ENCODE measurements at regions not wholly inside any gene's neighbourhood (a gene's known extent, or its start where the extent isn't known, plus 50 kb on each side); places are given as distances from the start of the nearest gene placed in this dataset.
"Not testable (repeated sequence)": the region's sequence is repeated elsewhere in the genome, so short reads cannot be mapped to it uniquely, and the experiment has no call there.

DNA sequence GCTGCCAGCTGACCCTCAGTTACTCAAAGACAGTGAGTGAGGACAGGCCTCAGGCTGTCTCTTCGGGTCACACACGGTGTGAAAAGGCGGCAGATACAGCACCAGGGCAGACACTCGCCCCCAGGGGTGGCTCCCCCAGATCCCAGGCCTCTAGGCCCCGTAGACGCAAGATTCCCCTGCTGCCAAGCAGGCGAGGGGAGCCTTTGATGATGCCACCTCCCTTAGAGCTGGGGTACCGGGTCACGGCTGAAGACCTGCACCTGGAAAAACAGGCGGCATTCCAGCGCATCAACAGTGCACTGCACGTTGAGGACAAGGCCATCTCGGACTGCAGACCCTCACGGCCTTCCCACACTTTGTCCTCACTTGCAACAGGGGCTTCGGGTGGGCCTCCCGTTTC lies 147.5 kb upstream of the C1QTNF3 start:
- H3K27ac Mint-ChIP-seq; H3K4me1 Mint-ChIP-seq (ENCODE audit: low read depth); DNase-seq (ENCODE audit: low spot score, unreplicated experiment); H3K9me3 Mint-ChIP-seq (ENCODE audit: low read depth); H3K4me3 Mint-ChIP-seq (ENCODE audit: low read depth); H3K27me3 Mint-ChIP-seq: not testable (repeated sequence)
- H3K36me3 Mint-ChIP-seq (ENCODE audit: insufficient read depth) = peaks cover 30% of the 10 kb centered on the region

DNA sequence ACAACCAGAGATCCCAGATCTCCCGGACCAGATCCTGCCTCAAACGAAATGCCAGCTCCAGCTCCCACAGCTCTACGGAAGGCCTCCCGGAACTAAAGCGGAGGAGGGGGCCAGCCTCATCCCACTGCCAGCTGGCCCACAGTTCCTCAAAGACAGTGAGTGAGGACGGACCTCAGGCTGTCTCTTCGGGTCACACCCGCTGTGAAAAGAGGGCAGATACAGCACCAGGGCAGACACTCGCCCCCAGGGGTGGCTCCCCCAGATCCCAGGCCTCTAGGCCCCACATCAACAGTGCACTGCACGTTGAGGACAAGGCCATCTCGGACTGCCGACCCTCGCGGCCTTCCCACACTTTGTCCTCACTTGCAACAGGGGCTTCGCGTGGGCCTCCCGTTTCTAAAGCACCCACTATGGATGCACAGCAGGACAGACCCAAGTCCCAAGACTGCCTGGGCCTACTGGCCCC lies 148.3 kb upstream of the C1QTNF3 start:
- H3K9me3 Mint-ChIP-seq (ENCODE audit: low read depth); H3K4me1 Mint-ChIP-seq (ENCODE audit: low read depth); H3K4me3 Mint-ChIP-seq (ENCODE audit: low read depth); H3K27me3 Mint-ChIP-seq: not testable (repeated sequence)
- H3K27ac Mint-ChIP-seq = peak overlapping the region; percentile 77
- DNase-seq (ENCODE audit: low spot score, unreplicated experiment) = peak; percentile 39
- H3K36me3 Mint-ChIP-seq (ENCODE audit: insufficient read depth) = peaks cover 29% of the 10 kb centered on the region

DNA sequence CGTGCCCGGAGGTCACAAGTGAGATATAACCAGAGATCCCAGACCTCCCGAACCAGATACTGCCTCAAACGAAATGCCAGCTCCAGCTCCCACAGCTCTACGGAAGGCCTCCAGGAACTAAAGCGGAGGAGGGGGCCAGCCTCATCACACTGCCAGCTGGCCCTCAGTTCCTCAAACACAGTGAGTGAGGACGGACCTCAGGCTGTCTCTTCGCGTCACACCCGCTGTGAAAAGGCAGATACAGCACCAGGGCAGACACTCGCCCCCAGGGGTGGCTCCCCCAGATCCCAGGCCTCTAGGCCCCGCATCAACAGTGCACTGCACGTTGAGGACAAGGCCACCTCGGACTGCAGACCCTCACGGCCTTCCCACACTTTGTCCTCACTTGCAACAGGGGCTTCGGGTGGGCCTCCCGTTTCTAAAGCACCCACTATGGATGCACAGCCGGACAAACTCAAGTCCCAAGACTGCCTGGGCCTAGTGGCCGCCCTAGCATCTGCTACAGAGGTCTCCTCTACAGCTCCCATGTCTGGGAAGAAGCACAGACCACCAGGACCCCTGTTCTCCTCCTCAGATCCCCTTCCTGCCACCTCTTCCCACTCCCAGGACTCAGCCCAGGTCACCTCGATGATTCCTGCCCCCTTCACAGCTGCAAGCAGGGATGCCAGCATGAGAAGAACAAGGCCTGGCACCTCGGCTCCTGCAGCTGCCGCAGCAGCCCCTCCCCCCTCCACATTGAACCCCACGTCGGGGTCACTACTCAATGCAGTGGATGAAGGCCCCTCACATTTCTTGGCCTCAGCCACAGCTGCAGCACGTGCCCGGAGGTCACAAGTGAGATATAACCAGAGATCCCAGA lies 149.3 kb upstream of the C1QTNF3 start:
- H3K27ac Mint-ChIP-seq = peak overlapping the region; percentile 77
- H3K36me3 Mint-ChIP-seq (ENCODE audit: insufficient read depth) = peaks cover 29% of the 10 kb centered on the region
- not testable (repeated sequence) for H3K4me3 Mint-ChIP-seq (ENCODE audit: low read depth); H3K27me3 Mint-ChIP-seq; H3K4me1 Mint-ChIP-seq (ENCODE audit: low read depth); H3K9me3 Mint-ChIP-seq (ENCODE audit: low read depth)
- peak; percentile 38 for DNase-seq (ENCODE audit: low spot score, unreplicated experiment)

DNA sequence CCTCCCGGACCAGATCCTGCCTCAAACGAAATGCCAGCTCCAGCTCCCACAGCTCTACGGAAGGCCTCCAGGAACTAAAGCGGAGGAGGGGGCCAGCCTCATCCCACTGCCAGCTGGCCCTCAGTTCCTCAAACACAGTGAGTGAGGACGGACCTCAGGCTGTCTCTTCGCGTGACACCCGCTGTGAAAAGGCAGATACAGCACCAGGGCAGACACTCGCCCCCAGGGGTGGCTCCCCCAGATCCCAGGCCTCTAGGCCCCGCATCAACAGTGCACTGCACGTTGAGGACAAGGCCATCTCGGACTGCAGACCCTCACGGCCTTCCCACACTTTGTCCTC lies 149.9 kb upstream of the C1QTNF3 start:
- DNase-seq (ENCODE audit: low spot score, unreplicated experiment); H3K4me3 Mint-ChIP-seq (ENCODE audit: low read depth); H3K27me3 Mint-ChIP-seq; H3K4me1 Mint-ChIP-seq (ENCODE audit: low read depth); H3K9me3 Mint-ChIP-seq (ENCODE audit: low read depth): not testable (repeated sequence)
- peaks cover 28% of the 10 kb centered on the region for H3K36me3 Mint-ChIP-seq (ENCODE audit: insufficient read depth)
- peak overlapping the region; percentile 77 for H3K27ac Mint-ChIP-seq

DNA sequence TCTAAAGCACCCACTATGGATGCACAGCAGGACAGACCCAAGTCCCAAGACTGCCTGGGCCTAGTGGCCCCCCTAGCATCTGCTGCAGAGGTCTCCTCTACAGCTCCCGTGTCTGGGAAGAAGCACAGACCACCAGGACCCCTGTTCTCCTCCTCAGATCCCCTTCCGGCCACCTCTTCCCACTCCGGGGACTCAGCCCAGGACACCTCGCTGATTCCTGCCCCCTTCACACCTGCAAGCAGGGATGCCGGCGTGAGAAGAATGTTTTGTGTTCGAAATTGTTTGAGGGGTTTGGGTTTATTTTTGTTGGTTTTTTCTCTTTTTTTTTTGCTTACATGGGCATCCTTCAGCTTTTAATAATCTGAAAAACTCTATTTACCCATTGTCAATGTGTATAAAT lies 150.3 kb upstream of the C1QTNF3 start:
- H3K4me1 Mint-ChIP-seq (ENCODE audit: low read depth); H3K27me3 Mint-ChIP-seq; H3K27ac Mint-ChIP-seq; DNase-seq (ENCODE audit: low spot score, unreplicated experiment); H3K9me3 Mint-ChIP-seq (ENCODE audit: low read depth); H3K4me3 Mint-ChIP-seq (ENCODE audit: low read depth): not testable (repeated sequence)
- peaks cover 25% of the 10 kb centered on the region for H3K36me3 Mint-ChIP-seq (ENCODE audit: insufficient read depth)

DNA sequence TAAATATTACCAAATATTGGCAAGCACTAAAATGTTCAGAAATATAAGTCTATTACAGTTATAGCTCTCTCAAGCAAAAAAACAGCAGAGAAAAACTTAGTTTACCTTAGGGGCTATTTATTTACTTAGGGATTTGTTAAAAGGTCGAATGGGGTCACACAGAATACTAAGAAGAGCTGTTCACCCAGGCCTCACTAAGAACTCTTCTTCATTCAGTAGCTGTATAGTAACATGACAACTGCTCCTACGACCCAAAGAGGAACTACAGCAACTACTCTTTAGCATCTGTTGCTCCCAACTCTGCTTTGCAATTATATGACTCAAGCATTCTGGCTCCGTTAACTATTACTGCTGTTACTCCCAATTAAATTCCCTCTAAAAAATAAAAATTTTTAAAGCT lies 150.8 kb upstream of the C1QTNF3 start:
- H3K4me3 Mint-ChIP-seq (ENCODE audit: low read depth); H3K27ac Mint-ChIP-seq; H3K9me3 Mint-ChIP-seq (ENCODE audit: low read depth); H3K4me1 Mint-ChIP-seq (ENCODE audit: low read depth); DNase-seq (ENCODE audit: low spot score, unreplicated experiment); H3K27me3 Mint-ChIP-seq: not testable (repeated sequence)
- H3K36me3 Mint-ChIP-seq (ENCODE audit: insufficient read depth) = peaks cover 25% of the 10 kb centered on the region

DNA sequence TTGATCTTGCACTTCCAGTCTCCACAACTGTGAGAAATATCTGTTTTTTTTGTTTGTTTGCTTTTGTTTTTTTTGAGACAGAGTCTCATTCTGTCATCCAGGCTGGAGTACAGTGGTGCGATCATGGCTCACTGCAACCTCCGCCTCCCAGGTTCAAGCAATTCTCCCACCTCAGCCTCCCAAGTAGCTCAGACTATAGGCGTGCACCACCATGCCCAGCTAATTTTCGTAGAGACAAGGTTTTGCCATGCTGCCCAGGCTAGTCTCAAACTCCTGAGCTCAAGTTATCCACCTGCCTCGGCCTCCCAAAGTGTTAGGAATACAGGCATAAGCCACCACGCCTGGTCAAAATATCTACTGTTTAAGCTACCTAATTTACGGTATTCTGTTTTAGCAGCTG lies 153.1 kb upstream of the C1QTNF3 start:
- not testable (repeated sequence) for H3K27ac Mint-ChIP-seq; H3K27me3 Mint-ChIP-seq; H3K4me1 Mint-ChIP-seq (ENCODE audit: low read depth); DNase-seq (ENCODE audit: low spot score, unreplicated experiment); H3K9me3 Mint-ChIP-seq (ENCODE audit: low read depth); H3K4me3 Mint-ChIP-seq (ENCODE audit: low read depth)
- H3K36me3 Mint-ChIP-seq (ENCODE audit: insufficient read depth) = peaks cover 14% of the 10 kb centered on the region

DNA sequence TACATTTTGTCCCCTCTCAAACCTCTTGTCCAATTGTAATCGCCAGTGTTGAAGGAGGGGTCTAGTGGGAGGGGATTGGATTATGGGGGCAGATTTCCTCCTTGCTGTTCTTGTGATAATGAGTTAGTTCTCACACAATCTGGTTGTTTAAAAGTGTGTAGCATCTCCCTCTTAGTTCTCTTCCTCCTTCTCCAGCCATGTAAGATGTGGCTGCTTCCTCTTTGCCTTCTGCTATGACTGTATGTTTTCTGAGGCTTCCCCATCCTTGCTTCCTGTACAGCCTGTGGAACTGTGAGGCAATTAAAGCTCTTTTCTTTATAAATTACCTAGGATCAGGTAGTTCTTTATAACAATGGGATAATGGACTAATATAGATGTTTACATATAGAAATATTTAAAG lies 162.3 kb upstream of the C1QTNF3 start:
- not testable (repeated sequence) for H3K4me3 Mint-ChIP-seq (ENCODE audit: low read depth); H3K27me3 Mint-ChIP-seq; H3K4me1 Mint-ChIP-seq (ENCODE audit: low read depth); DNase-seq (ENCODE audit: low spot score, unreplicated experiment); H3K27ac Mint-ChIP-seq; H3K36me3 Mint-ChIP-seq (ENCODE audit: insufficient read depth); H3K9me3 Mint-ChIP-seq (ENCODE audit: low read depth)

DNA sequence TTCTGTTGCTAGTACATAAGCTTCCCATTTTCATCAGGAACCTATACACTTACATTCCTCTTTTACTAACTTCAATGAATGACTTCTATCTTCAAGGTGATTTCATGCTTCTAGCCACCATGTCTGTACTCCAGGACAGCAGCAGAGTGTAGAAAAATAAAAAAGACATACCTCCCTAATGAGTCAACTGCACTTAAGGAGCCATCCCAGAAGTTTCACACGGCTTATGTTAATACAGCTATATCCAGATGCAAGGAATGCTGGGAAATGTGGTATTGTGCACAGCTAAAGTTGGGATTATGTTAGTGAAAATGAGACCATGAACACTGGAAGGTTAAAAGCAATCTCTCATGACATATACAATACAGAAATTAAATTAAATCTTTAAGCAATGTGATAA lies 174.4 kb upstream of the C1QTNF3 start:
- H3K4me3 Mint-ChIP-seq (ENCODE audit: low read depth); H3K27ac Mint-ChIP-seq: not testable (repeated sequence)

DNA sequence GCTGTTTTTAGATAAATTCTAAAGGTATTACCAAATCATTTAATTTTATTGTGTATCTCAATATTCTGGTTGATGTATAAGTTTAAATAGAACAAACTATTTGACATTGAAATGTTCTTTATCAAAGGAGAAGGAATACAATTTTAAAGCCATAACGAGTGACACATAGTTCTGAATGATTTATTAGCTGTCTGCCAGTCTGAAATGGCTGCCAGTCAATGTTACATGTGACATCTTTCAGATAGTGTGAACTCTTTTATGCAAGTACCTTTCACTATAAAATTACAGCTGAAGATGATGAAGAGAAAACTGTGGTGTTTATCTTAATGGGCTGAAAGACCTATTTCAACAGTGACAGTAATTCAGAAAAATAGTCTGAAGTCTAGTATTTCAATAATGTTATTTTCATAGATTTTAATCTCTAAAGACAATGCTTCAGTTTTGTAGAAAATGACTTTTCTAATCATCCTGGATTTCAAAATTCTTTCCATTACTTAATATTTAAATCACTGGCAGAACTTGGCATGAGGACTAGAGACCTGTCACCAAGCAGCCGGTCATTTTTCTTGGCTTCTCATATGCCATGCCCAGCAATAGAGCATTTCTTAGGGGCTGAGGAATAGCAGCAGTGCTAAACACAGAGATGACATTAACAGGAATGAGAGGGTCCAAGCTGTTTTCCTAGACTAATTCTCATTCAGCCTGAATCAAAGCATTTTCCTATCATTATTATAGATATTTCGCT lies 178.5 kb upstream of the C1QTNF3 start:
- H3K36me3 Mint-ChIP-seq (ENCODE audit: insufficient read depth); H3K9me3 Mint-ChIP-seq (ENCODE audit: low read depth); H3K4me1 Mint-ChIP-seq (ENCODE audit: low read depth); H3K27ac Mint-ChIP-seq; DNase-seq (ENCODE audit: low spot score, unreplicated experiment); H3K4me3 Mint-ChIP-seq (ENCODE audit: low read depth); H3K27me3 Mint-ChIP-seq: not testable (repeated sequence)

More for the DNA sequence above, 174.4 kb upstream of the C1QTNF3 start:
- H3K4me1 Mint-ChIP-seq (ENCODE audit: low read depth); H3K27me3 Mint-ChIP-seq; DNase-seq (ENCODE audit: low spot score, unreplicated experiment); H3K36me3 Mint-ChIP-seq (ENCODE audit: insufficient read depth); H3K9me3 Mint-ChIP-seq (ENCODE audit: low read depth): not testable (repeated sequence)

DNA sequence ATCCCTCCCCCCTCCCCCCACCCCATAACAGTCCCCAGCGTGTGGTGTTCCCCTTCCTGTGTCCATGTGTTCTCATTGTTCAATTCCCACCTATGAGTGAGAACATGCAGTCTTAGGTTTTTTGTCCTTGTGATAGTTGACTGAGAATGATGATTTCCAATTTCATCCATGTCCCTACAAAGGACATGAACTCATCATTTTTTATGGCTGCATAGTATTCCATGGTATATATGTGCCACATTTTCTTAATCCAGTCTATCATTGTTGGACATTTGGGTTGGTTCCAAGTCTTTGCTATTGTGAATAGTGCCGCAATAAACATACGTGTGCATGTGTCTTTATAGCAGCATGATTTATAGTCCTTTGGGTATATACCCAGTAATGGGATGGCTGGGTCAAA lies 180.1 kb upstream of the C1QTNF3 start:
- H3K27ac Mint-ChIP-seq; H3K36me3 Mint-ChIP-seq (ENCODE audit: insufficient read depth); H3K4me1 Mint-ChIP-seq (ENCODE audit: low read depth): not testable (repeated sequence)

DNA sequence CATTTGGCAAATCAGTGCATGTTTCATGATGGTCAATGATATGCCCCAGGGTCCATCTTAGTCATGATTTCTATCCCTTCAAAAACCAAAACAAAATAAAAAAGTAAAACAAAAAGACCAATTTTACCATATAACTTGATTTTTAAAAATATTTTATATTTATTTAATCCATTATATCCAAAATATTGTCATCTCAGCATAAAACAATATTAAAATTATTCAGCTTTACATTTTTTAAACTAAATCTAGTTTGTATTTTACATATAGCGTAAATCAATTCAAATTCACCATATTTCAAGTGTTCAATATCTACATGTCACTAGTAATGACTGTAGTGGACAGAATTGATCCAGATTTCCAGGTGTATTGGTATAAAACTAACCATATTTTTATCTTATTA lies 187.4 kb upstream of the C1QTNF3 start:
- not testable (repeated sequence) for H3K27me3 Mint-ChIP-seq; H3K9me3 Mint-ChIP-seq (ENCODE audit: low read depth); H3K4me1 Mint-ChIP-seq (ENCODE audit: low read depth); H3K27ac Mint-ChIP-seq; H3K4me3 Mint-ChIP-seq (ENCODE audit: low read depth); DNase-seq (ENCODE audit: low spot score, unreplicated experiment); H3K36me3 Mint-ChIP-seq (ENCODE audit: insufficient read depth)

More for the DNA sequence above, 180.1 kb upstream of the C1QTNF3 start:
- DNase-seq (ENCODE audit: low spot score, unreplicated experiment); H3K4me3 Mint-ChIP-seq (ENCODE audit: low read depth); H3K27me3 Mint-ChIP-seq; H3K9me3 Mint-ChIP-seq (ENCODE audit: low read depth): not testable (repeated sequence)

DNA sequence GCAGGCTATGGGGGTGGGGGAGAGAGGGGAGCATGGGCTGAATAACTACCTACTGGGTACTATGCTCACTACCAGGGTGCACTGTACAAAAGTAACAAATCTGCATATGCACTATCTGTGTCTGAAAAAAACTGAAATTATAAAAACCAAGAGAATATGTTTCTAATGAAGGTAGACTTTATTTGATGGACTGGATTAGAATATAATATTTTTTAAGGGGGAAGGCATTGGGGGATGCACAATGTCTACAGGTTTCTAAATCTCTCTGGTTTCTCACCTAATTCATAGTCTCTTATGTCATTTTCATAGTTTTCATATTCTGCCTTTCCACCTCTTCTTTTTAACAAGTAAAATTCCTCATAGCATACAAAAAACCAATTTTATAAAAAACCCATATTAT lies 200.8 kb upstream of the C1QTNF3 start:
- not testable (repeated sequence) for DNase-seq (ENCODE audit: low spot score, unreplicated experiment); H3K36me3 Mint-ChIP-seq (ENCODE audit: insufficient read depth); H3K27me3 Mint-ChIP-seq; H3K4me1 Mint-ChIP-seq (ENCODE audit: low read depth); H3K9me3 Mint-ChIP-seq (ENCODE audit: low read depth)
- peak overlapping the region; percentile 80 for H3K4me3 Mint-ChIP-seq (ENCODE audit: low read depth)
- peak overlapping the region; percentile 97 for H3K27ac Mint-ChIP-seq
